ENCODE measurements at regions not wholly inside any gene's neighbourhood (a gene's known extent, or its start where the extent isn't known, plus 50 kb on each side); places are given as distances from the start of the nearest gene placed in this dataset.

- TF ChIP-seq CTCF (conservative IDR thresholded peaks at IDR 0.05; ENCODE audit: low read depth, low read length) (no peak), EZH2 (IDR thresholded peaks at IDR 0.05; ENCODE audit: borderline replicate concordance, low read depth, low read length, poor library complexity, severe bottlenecking) (no peak)
These were observed 81.3 kb upstream of the SETBP1 start for GRCh38 chr18:44599412-44599811.

Measured in A673 (cell line).